Lung (tissue), 11 donors: ENCODE measurements at regions not wholly inside any gene's neighbourhood (a gene's known extent, or its start where the extent isn't known, plus 50 kb on each side); places are given as distances from the start of the nearest gene placed in this dataset.
"Not testable (repeated sequence)": the region's sequence is repeated elsewhere in the genome, so short reads cannot be mapped to it uniquely, and the experiment has no call there.

Experiments
- ATAC-seq: fragments of 200-7000 bp; cut with Tn5 transposase; one replicate; pipeline ENCODE4 v1.9.1; 2020; ENCODE audit warnings: moderate number of reproducible peaks; ENCODE audit not compliant: insufficient read depth, low FRiP score
- DNase-seq, 3 donors: peaks; one replicate each; pipeline ENCODE4 v3.0.0-alpha.2; 2013 to 2017
- H3K27ac ChIP-seq, 2 donors: one replicate each; pipeline ENCODE4 v1.5.1; 2013; ENCODE audit warnings: mild to moderate bottlenecking in 2 of 2, moderate library complexity in 2 of 2, control low read depth in 1 of 2, inconsistent platforms in 1 of 2, low read depth in 1 of 2, low read length in 1 of 2
- H3K27me3 ChIP-seq, 3 donors: one replicate each; pipeline ENCODE4 v1.5.1; 2013; ENCODE audit warnings: low read length in 2 of 3; ENCODE audit not compliant: control insufficient read depth in 3 of 3, insufficient read depth in 3 of 3
- H3K36me3 ChIP-seq, 4 donors: one replicate each; pipeline ENCODE4 v1.5.1; 2013; ENCODE audit warnings: low read length in 4 of 4, mild to moderate bottlenecking in 1 of 4, moderate library complexity in 1 of 4; ENCODE audit not compliant: control insufficient read depth in 4 of 4, insufficient read depth in 4 of 4
- H3K4me1 ChIP-seq, 5 donors: one replicate each; pipeline ENCODE4 v1.5.1; 2013; ENCODE audit warnings: low read length in 5 of 5, mild to moderate bottlenecking in 2 of 5, moderate library complexity in 1 of 5; ENCODE audit not compliant: control insufficient read depth in 5 of 5, insufficient read depth in 5 of 5
- H3K4me3 ChIP-seq: one replicate; pipeline ENCODE4 v1.5.1; 2013; ENCODE audit warnings: mild to moderate bottlenecking, control low read depth, moderate library complexity
- H3K9ac ChIP-seq, 2 donors: one replicate each; pipeline ENCODE4 v1.5.1; 2013; ENCODE audit warnings: low read length in 2 of 2, control low read depth in 1 of 2; ENCODE audit not compliant: insufficient read depth in 1 of 2
- H3K9me3 ChIP-seq, 4 donors: one replicate each; pipeline ENCODE4 v1.5.1; 2013; ENCODE audit warnings: low read length in 3 of 4, mild to moderate bottlenecking in 1 of 4, moderate library complexity in 1 of 4; ENCODE audit not compliant: control insufficient read depth in 4 of 4, insufficient read depth in 3 of 4
- WGBS, 2 donors: extraction: QIAGEN DNeasy Blood & Tissue Kit; methylation state at CpG; one replicate each; pipeline ENCODE4 v1.1.7; 2013; 5-methylcytosine and 5-hydroxymethylcytosine counted together
- TF ChIP-seq, protein P1 (sequence below): IDR thresholded peaks from 2 replicates; pipeline ENCODE4 v1.5.1; 2012; ENCODE audit warnings: mild to moderate bottlenecking; ENCODE audit errors: control extremely low read depth, extremely low read depth
- donor health status: control.
- donor health status: control.
- donor health status: Bipolar disorder and iron deficiency.
- donor health status: healthy.
- donor health status: DM: yes; HTN: yes; CAD: no.

GRCh38 chr19:56905631-56906150, 65.2 kb upstream of the PEG3 start:
- DNase-seq = peak; percentile 36 to 59 (median 59)
- Histone ChIP-seq H3K9me3 (peaks cover 0 to 14% (median 0%) of the 10 kb centered on the region in 4 donors), H3K4me3 (no peak overlapping the region)

DNA sequence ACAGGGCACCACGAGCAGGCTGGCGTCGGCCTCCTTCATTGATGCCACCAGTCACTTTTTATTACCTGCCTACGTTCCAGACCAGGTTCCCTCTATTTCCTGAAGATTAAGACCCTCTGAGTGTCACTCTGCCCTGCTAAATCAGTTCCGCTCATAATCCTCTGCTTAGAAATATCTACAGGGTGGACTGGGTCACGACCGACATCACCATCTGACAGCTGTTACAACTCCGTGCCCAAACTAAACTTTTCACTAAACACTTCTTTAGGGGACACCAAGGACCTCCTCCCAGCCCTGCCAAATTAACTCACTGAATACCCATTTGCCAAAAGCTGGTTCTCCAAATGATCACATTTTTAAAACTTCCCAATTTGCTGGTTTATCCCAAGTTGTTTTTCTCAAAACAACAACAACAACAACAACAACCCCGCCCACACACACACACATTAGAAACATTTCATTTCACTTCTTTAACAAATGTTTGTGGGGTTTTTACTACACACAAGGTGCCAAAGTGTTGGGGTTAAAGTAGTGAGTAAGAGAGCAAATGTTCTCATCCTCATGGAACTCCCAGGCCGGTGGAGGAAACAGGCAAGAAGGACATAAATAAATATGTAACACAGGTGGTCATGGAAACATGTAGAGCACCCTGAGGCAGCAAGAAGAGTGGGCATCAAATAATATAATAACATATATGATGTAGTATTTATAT, 72.0 kb upstream of the PEG3 start:
- Histone ChIP-seq H3K9ac (no peak overlapping the region), H3K27ac (no peak overlapping the region), H3K36me3 (no peaks in the 10 kb centered on the region), H3K4me3 (no peak overlapping the region), H3K4me1 (peaks cover 0 to 15% (median 0%) of the 10 kb centered on the region in 5 donors), H3K9me3 (peaks cover 0 to 18% (median under 1%) of the 10 kb centered on the region in 4 donors), H3K27me3 (peaks cover 0 to 7% (median 2%) of the 10 kb centered on the region in 3 donors)
- WGBS, 2 donors = 78 to 79% methylated on average over 10 of the region's 10 CpGs
- ATAC-seq (no peak), DNase-seq (peak in 2 of 3 donors; percentile 14 to 34)
- TF ChIP-seq, protein P1, sequence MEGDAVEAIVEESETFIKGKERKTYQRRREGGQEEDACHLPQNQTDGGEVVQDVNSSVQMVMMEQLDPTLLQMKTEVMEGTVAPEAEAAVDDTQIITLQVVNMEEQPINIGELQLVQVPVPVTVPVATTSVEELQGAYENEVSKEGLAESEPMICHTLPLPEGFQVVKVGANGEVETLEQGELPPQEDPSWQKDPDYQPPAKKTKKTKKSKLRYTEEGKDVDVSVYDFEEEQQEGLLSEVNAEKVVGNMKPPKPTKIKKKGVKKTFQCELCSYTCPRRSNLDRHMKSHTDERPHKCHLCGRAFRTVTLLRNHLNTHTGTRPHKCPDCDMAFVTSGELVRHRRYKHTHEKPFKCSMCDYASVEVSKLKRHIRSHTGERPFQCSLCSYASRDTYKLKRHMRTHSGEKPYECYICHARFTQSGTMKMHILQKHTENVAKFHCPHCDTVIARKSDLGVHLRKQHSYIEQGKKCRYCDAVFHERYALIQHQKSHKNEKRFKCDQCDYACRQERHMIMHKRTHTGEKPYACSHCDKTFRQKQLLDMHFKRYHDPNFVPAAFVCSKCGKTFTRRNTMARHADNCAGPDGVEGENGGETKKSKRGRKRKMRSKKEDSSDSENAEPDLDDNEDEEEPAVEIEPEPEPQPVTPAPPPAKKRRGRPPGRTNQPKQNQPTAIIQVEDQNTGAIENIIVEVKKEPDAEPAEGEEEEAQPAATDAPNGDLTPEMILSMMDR = no peak

More at GRCh38 chr19:56905631-56906150, 65.2 kb upstream of the PEG3 start:
- Histone ChIP-seq H3K27me3 (no peaks in the 10 kb centered on the region), H3K4me1 (peaks cover 0 to 3% (median 0%) of the 10 kb centered on the region in 5 donors), H3K27ac (no peak overlapping the region), H3K9ac (no peak overlapping the region), H3K36me3 (no peaks in the 10 kb centered on the region)
- 73 to 79% methylated on average over 6 of the region's 6 CpGs for WGBS, 2 donors
- no peak for ATAC-seq
- TF ChIP-seq, protein P1 = no peak

DNA sequence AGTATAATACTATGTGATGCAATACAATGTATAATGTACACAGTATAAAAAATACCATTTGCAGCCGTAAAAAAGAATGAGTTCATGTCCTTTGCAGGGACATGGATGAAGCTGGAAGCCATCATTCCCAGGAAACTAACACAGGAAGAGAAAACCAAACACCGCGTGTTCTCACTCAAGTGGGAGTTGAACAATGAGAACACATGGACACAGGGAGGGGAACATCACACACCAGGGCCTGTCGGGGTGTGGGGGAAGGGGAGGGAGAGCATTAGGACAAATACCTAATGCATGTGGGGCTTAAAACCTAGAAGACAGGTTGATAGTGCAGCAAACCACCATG, 72.6 kb upstream of the PEG3 start:
- peaks cover 0 to 19% (median 0%) of the 10 kb centered on the region in 5 donors for H3K4me1 ChIP-seq
- WGBS, 2 donors = 37 to 46% methylated on average over 4 of the region's 4 CpGs
- H3K27me3 ChIP-seq, H3K9ac ChIP-seq, H3K4me3 ChIP-seq, ATAC-seq, H3K27ac ChIP-seq, H3K36me3 ChIP-seq: not testable (repeated sequence)
- peak; percentile 17 to 56 (median 50) for DNase-seq
- peaks cover 0 to 19% (median under 1%) of the 10 kb centered on the region in 4 donors for H3K9me3 ChIP-seq

GRCh38 chr19:56916528-56916927, 76.0 kb upstream of the PEG3 start:
- Histone ChIP-seq H3K27me3 (peaks cover 0 to 9% (median 2%) of the 10 kb centered on the region in 3 donors), H3K9ac (no peak overlapping the region), H3K27ac (no peak overlapping the region), H3K4me3 (no peak overlapping the region), H3K36me3 (no peaks in the 10 kb centered on the region), H3K9me3 (peaks cover 0 to 13% (median under 1%) of the 10 kb centered on the region in 4 donors), H3K4me1 (peaks cover 0 to 14% (median 1%) of the 10 kb centered on the region in 5 donors)
- no peak for ATAC-seq
- TF ChIP-seq, protein P1 = no peak
- 94 to 100% methylated on average over 2 of the region's 2 CpGs for WGBS, 2 donors
- DNase-seq = no peak
